Activated T-cell treated with anti-CD3 and anti-CD28 coated beads, Interleukin-2, amount 50 U/mL, for 24 hours (primary cell): ENCODE measurements at regions not wholly inside any gene's neighbourhood (a gene's known extent, or its start where the extent isn't known, plus 50 kb on each side); places are given as distances from the start of the nearest gene placed in this dataset.

ENCODE experiments used
- DNase-seq: peaks from one replicate; pipeline ENCODE4 v3.0.0-alpha.2; 2020
- H3K27ac Mint-ChIP-seq: 2 replicates; pipeline ENCODE4 v1.8.0; 2020; ENCODE audit warnings: mild to moderate bottlenecking, mixed read lengths
- H3K27me3 Mint-ChIP-seq: 2 replicates; pipeline ENCODE4 v1.8.0; 2020; ENCODE audit warnings: mixed read lengths
- H3K36me3 Mint-ChIP-seq: 2 replicates; pipeline ENCODE4 v1.8.0; 2020; ENCODE audit warnings: low read depth, mixed read lengths
- H3K4me1 Mint-ChIP-seq: 2 replicates; pipeline ENCODE4 v1.8.0; 2020; ENCODE audit warnings: low read depth, mixed read lengths
- H3K4me3 Mint-ChIP-seq: 2 replicates; pipeline ENCODE4 v1.8.0; 2020; ENCODE audit warnings: mild to moderate bottlenecking, moderate library complexity, mixed read lengths
- H3K9me3 Mint-ChIP-seq: 2 replicates; pipeline ENCODE4 v1.8.0; 2020; ENCODE audit warnings: mixed read lengths

DNA sequence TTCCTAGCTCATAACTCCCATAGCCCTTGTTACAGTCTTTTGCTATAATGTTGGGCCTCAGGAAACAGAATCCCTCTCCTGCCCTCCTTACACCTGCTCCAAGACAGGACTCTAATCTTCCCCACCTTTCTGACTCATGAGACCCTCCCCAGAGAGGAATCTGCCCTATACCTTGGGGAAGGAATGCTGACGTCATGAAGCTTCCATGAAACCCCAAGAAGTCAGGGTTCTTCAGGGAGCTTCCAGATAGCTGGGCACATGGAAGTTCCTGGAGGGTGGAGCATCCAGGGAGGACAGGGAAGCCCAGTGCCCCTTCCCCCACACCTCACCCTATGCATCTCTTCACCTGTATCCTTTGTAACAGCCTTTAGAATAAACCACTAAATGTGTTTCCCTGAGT is 285.7 kb downstream of the SOX9 start:
- Mint-ChIP-seq H3K9me3 (no peaks in the 10 kb centered on the region), H3K4me1 (no peaks in the 10 kb centered on the region), H3K4me3 (no peak overlapping the region), H3K36me3 (no peaks in the 10 kb centered on the region), H3K27me3 (no peaks in the 10 kb centered on the region), H3K27ac (no peak overlapping the region)
- no peak for DNase-seq

DNA sequence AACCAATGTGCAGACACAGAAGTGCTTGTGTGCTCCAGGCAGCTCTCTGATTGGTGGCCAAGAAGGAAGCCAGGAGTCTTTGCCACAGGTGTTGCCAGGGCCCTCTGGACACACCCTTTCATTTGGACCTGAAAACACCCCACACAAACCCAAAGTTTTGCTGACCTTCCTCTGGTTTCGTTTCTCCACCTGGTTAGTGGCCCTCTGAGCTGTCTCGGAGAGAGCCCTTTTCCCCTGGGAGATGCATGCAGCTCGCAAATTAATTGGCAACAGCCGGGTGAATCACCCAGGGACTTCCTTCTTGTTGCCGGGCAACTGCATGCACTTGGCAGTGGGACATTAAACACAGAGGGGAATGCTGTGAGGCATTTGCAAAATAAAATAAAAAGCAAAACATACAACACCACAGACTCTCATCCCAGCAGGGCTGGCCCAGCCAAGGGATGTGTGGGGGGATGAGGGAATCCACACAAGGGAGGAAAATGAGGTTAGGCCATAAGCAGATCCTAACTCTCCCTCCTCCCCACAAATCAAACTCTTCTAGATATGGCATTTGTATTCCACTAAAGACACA is 286.6 kb downstream of the SOX9 start:
- H3K4me1 Mint-ChIP-seq, result no peaks in the 10 kb centered on the region
- H3K4me3 Mint-ChIP-seq, result no peak overlapping the region
- no peak overlapping the region for H3K27ac Mint-ChIP-seq
- no peak for DNase-seq
- H3K36me3 Mint-ChIP-seq, result no peaks in the 10 kb centered on the region
- H3K9me3 Mint-ChIP-seq, result no peaks in the 10 kb centered on the region
- no peaks in the 10 kb centered on the region for H3K27me3 Mint-ChIP-seq

GRCh38 chr17:72407931-72408330 is 287.1 kb downstream of the SOX9 start:
- DNase-seq, result no peak
- H3K36me3 Mint-ChIP-seq, result no peaks in the 10 kb centered on the region
- H3K4me3 Mint-ChIP-seq, result no peak overlapping the region
- no peak overlapping the region for H3K27ac Mint-ChIP-seq
- H3K4me1 Mint-ChIP-seq, result no peaks in the 10 kb centered on the region
- H3K9me3 Mint-ChIP-seq, result no peaks in the 10 kb centered on the region
- no peaks in the 10 kb centered on the region for H3K27me3 Mint-ChIP-seq

DNA sequence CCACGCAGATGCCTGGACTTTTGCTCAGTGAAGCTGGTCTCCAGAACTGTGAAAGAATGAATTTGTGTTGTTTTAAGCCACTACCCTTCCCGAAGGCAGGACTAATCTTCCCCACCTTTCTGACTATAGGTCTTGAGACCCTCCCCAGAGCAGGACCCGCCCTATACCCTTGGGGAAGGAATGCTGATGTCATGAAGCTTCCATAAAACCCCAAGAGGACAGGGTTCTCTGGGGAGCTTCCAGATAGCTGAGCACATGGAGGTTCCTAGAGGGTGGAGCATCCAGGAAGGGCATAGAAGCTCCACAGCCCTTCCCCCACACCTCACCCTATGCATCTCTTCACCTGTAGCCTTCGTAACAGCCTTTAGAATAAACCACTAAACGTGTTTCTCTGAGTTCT is 287.8 kb downstream of the SOX9 start:
- Mint-ChIP-seq H3K36me3 (no peaks in the 10 kb centered on the region), H3K27me3 (no peaks in the 10 kb centered on the region), H3K4me1 (no peaks in the 10 kb centered on the region), H3K4me3 (no peak overlapping the region), H3K9me3 (no peaks in the 10 kb centered on the region), H3K27ac (no peak overlapping the region)
- DNase-seq, result no peak

- Mint-ChIP-seq H3K4me1 (no peaks in the 10 kb centered on the region), H3K36me3 (no peaks in the 10 kb centered on the region), H3K4me3 (no peak overlapping the region), H3K27ac (no peak overlapping the region), H3K9me3 (no peaks in the 10 kb centered on the region), H3K27me3 (no peaks in the 10 kb centered on the region)
- DNase-seq, result no peak
Measured at GRCh38 chr17:72409405-72410002, 288.7 kb downstream of the SOX9 start.

DNA sequence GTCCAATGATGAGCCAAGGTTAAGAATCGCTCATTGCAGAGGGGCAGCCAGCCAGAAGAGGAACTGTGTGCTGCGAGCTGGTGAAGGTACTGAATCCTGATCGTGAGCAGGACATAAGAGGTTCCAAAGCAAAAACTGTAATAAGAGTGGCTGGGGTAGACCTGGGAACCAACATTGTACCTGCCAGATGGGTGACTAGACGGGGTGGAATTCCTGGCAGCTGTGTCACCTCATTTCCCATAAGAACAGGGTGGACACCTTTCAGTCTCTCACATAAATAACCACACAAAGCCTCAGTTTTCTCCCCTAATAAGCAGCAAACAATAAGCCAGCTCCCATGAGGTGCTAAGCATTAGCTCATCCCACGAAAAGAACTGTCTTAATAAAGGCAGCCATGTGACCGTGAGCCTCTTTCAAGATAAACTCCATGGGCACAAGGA is 290.3 kb downstream of the SOX9 start:
- Mint-ChIP-seq H3K4me3 (no peak overlapping the region), H3K4me1 (no peaks in the 10 kb centered on the region), H3K27me3 (peaks cover 11% of the 10 kb centered on the region), H3K27ac (no peak overlapping the region), H3K36me3 (no peaks in the 10 kb centered on the region), H3K9me3 (no peaks in the 10 kb centered on the region)
- no peak for DNase-seq

- no peak overlapping the region for H3K4me3 Mint-ChIP-seq
- no peaks in the 10 kb centered on the region for H3K4me1 Mint-ChIP-seq
- H3K9me3 Mint-ChIP-seq, result peaks cover 2% of the 10 kb centered on the region
- DNase-seq, result no peak
- no peak overlapping the region for H3K27ac Mint-ChIP-seq
- peaks cover 11% of the 10 kb centered on the region for H3K27me3 Mint-ChIP-seq
- no peaks in the 10 kb centered on the region for H3K36me3 Mint-ChIP-seq
Measured at GRCh38 chr17:72412650-72413076, 291.8 kb downstream of the SOX9 start.

- H3K4me3 Mint-ChIP-seq, result no peak overlapping the region
- peaks cover 6% of the 10 kb centered on the region for H3K9me3 Mint-ChIP-seq
- no peaks in the 10 kb centered on the region for H3K36me3 Mint-ChIP-seq
- peaks cover 14% of the 10 kb centered on the region for H3K27me3 Mint-ChIP-seq
- no peak overlapping the region for H3K27ac Mint-ChIP-seq
- DNase-seq, result no peak
- H3K4me1 Mint-ChIP-seq, result no peaks in the 10 kb centered on the region
Measured at GRCh38 chr17:72413077-72414031, 292.5 kb downstream of the SOX9 start.

GRCh38 chr17:72414032-72414396 is 293.2 kb downstream of the SOX9 start:
- peaks cover 18% of the 10 kb centered on the region for H3K27me3 Mint-ChIP-seq
- H3K4me1 Mint-ChIP-seq, result no peaks in the 10 kb centered on the region
- H3K27ac Mint-ChIP-seq, result no peak overlapping the region
- no peak overlapping the region for H3K4me3 Mint-ChIP-seq
- no peaks in the 10 kb centered on the region for H3K36me3 Mint-ChIP-seq
- no peak for DNase-seq
- peaks cover 7% of the 10 kb centered on the region for H3K9me3 Mint-ChIP-seq

DNA sequence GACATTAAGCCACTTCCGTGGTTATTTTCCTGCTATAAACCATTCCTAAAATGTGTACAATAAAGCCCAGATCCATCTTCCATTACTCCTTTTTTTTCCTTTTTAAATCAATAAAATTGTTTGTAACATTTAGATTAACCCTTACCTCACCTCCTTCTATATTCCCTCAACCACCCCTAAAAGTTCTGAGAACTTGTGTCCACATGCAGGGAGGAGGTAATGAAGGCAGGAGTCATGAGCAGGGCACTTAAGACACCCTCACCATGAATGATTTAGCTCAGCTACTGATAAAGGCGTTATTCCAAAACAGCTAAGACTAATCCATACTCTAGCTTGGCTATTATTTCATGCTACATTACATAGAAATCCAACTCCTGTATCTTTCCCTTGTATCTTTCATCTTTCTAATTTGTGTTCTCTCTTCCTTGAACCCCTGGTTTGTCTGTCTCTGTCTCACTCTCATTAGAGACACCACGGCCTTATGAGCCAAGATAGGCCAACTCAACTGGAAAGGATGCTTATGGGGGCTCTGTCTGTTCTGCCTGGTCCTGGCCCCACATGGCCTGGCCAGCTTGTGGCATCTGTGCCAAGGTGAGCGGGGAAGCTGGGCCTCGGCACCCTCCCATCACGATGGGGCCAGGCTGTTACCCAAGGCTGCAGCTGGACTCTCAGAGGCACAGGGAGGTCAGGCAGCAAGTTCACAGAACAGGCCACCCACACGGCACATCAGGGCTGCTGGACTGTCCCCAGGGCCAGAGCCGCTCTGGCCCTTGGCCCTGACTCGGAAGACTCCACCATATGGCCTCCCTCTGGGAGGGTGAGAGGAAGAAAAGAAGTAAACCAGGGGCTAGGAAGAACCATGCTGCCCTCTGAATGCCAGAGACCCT is 294.4 kb downstream of the SOX9 start:
- Mint-ChIP-seq H3K27ac (no peak overlapping the region), H3K36me3 (no peaks in the 10 kb centered on the region)

DNA sequence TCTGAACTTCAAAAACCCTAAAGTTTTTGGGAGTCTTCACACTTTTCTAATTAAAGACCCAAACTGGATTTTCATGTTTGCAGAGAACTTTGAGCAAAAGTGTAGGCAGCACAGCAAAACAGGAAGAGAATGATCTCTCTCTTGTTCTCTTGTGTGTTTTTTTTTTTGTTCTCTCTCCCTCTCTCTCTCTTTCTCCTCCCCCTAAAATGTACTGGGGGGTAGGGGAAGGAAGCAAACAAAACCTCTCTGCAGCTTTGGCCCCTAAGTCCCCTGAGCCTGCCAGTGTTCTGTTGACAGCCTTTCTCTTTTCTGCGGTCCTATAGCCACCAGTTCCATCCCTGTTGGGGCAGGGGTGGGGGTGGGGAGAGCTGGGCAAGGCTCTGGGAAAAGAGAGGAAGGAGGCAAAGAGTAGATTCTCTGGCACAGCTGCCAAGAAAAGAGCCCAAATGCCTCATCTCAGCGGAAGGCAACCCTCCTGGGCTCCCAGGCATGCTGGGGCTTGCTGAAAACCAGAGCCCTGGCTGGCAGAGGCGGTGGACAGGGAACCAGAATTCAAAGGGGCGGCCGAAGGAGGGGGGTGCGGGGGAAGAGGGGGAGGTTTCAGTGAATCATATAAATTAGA is 295.3 kb downstream of the SOX9 start:
- no peak for DNase-seq
- H3K9me3 Mint-ChIP-seq, result peaks cover 7% of the 10 kb centered on the region
- H3K4me3 Mint-ChIP-seq, result no peak overlapping the region
- no peaks in the 10 kb centered on the region for H3K36me3 Mint-ChIP-seq
- H3K4me1 Mint-ChIP-seq, result peaks cover 2% of the 10 kb centered on the region
- H3K27me3 Mint-ChIP-seq, result peaks cover 19% of the 10 kb centered on the region
- no peak overlapping the region for H3K27ac Mint-ChIP-seq

More for the DNA sequence above, 294.4 kb downstream of the SOX9 start:
- Mint-ChIP-seq H3K27me3 (peaks cover 19% of the 10 kb centered on the region), H3K4me1 (no peaks in the 10 kb centered on the region), H3K4me3 (no peak overlapping the region), H3K9me3 (peaks cover 7% of the 10 kb centered on the region)
- DNase-seq, result no peak

- H3K9me3 Mint-ChIP-seq, result peaks cover 7% of the 10 kb centered on the region
- no peak overlapping the region for H3K27ac Mint-ChIP-seq
- H3K36me3 Mint-ChIP-seq, result no peaks in the 10 kb centered on the region
- DNase-seq, result no peak
- H3K4me1 Mint-ChIP-seq, result peaks cover 10% of the 10 kb centered on the region
- peaks cover 19% of the 10 kb centered on the region for H3K27me3 Mint-ChIP-seq
- H3K4me3 Mint-ChIP-seq, result no peak overlapping the region
Measured at GRCh38 chr17:72416905-72417304, 296.1 kb downstream of the SOX9 start.

- DNase-seq, result no peak
- no peak overlapping the region for H3K27ac Mint-ChIP-seq
- peaks cover 15% of the 10 kb centered on the region for H3K4me1 Mint-ChIP-seq
- H3K36me3 Mint-ChIP-seq, result no peaks in the 10 kb centered on the region
- H3K4me3 Mint-ChIP-seq, result no peak overlapping the region
- peaks cover 19% of the 10 kb centered on the region for H3K27me3 Mint-ChIP-seq
- peaks cover 7% of the 10 kb centered on the region for H3K9me3 Mint-ChIP-seq
Measured at GRCh38 chr17:72417627-72418026, 296.8 kb downstream of the SOX9 start.
